A673 (cell line): ENCODE measurements at regions not wholly inside any gene's neighbourhood (a gene's known extent, or its start where the extent isn't known, plus 50 kb on each side); places are given as distances from the start of the nearest gene placed in this dataset.

ENCODE experiments used
- BruUV-seq: library from RNA; stranded (reverse); fragments of 400-500 nt; replicated peaks from 2 replicates; lab custom pipeline; 2021; lab: Mats Ljungman, UMichigan
- CTCF ChIA-PET: fragments of 300-600 bp; sonication (Branson Sonifier 250); formaldehyde crosslinking; loops from one replicate; lab custom pipeline; 2022; ENCODE audit warnings: antibody characterized with exemption; lab: Charles Lee
- POLR2A ChIA-PET: fragments of 300-600 bp; sonication (Branson Sonifier 250); formaldehyde crosslinking; loops from one replicate; lab custom pipeline; 2022; ENCODE audit warnings: antibody characterized with exemption; ENCODE audit not compliant: low non-redundant PET; lab: Charles Lee
- DNase-seq: peaks from one replicate; pipeline ENCODE4 v3.0.0-alpha.2; 2015; ENCODE audit warnings: low spot score
- H3K27ac ChIP-seq: fragments of 200-600 bp; sonication (generic); 2 replicates; pipeline ENCODE4 v1.5.1; 2016; ENCODE audit warnings: mixed run types, low read depth, mild to moderate bottlenecking, mixed read lengths, antibody characterized with exemption, low read length; ENCODE audit not compliant: poor library complexity, severe bottlenecking
- H3K27me3 ChIP-seq: fragments of 200-600 bp; sonication (generic); replicated peaks from 2 replicates; pipeline ENCODE4 v1.6.1; 2017; ENCODE audit warnings: mixed run types, low read depth, mild to moderate bottlenecking, mixed read lengths, antibody characterized with exemption, low read length; ENCODE audit not compliant: insufficient read depth, poor library complexity
- H3K36me3 ChIP-seq: fragments of 200-600 bp; sonication (generic); 2 replicates; pipeline ENCODE4 v1.6.1; 2016; ENCODE audit warnings: mixed run types, mild to moderate bottlenecking, mixed read lengths, antibody characterized with exemption, low read length; ENCODE audit not compliant: insufficient read depth, poor library complexity, severe bottlenecking
- H3K4me1 ChIP-seq: fragments of 200-600 bp; sonication (generic); 2 replicates; pipeline ENCODE4 v1.6.1; 2017; ENCODE audit warnings: mixed run types, mild to moderate bottlenecking, mixed read lengths, antibody characterized with exemption, low read length; ENCODE audit not compliant: insufficient read depth, poor library complexity, severe bottlenecking
- H3K4me3 ChIP-seq: fragments of 200-600 bp; sonication (generic); 2 replicates; pipeline ENCODE4 v1.5.1; 2016; ENCODE audit warnings: low read depth, mixed run types, mild to moderate bottlenecking, mixed read lengths, low read length; ENCODE audit not compliant: poor library complexity, severe bottlenecking
- H3K9me3 ChIP-seq: fragments of 200-600 bp; sonication (generic); 2 replicates; pipeline ENCODE4 v1.6.1; 2016; ENCODE audit warnings: mixed run types, low read depth, mild to moderate bottlenecking, mixed read lengths, antibody characterized with exemption, low read length; ENCODE audit not compliant: poor library complexity, severe bottlenecking
- EZH2 ChIP-seq: fragments of 200-600 bp; sonication (generic); IDR thresholded peaks from 2 replicates; pipeline ENCODE4 v1.6.1; 2017; ENCODE audit warnings: borderline replicate concordance, low read depth, mild to moderate bottlenecking, mixed read lengths, antibody characterized with exemption, low read length; ENCODE audit not compliant: poor library complexity, severe bottlenecking
- intact Hi-C: fragments of 100-400 bp; cut with micrococcal nuclease; formaldehyde crosslinking; loops from one replicate; pipeline ENCODE4 v1.10.0; 2022; ENCODE audit not compliant: unreplicated experiment
- TF ChIP-seq, protein P1 (sequence below): fragments of 300-800, 200-600 bp; sonication (generic); conservative IDR thresholded peaks from 2 replicates; pipeline ENCODE4 v1.5.1; 2017; ENCODE audit warnings: low read depth, mild to moderate bottlenecking, antibody characterized with exemption, low read length, moderate library complexity, mixed read lengths

DNA sequence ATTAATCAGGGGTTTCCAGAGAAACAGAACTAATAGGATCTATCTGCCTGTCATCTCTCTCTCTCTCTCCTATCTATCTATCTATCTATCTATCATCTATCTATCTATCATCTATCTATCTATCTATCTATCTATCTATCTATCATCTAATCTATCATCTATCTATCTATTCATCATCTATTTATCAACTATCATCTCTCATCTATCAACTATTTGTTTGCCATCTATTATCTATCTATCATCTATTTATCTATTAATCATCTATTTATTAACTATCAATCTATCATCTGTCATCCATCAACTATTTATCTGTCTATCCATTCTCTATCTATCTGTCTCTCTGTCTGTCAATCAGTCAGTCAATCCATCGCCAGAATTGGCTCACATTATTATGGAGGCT is 70.0 kb upstream of the MRPS6 start:
- TF ChIP-seq EZH2 = no peak
- TF ChIP-seq, protein P1, sequence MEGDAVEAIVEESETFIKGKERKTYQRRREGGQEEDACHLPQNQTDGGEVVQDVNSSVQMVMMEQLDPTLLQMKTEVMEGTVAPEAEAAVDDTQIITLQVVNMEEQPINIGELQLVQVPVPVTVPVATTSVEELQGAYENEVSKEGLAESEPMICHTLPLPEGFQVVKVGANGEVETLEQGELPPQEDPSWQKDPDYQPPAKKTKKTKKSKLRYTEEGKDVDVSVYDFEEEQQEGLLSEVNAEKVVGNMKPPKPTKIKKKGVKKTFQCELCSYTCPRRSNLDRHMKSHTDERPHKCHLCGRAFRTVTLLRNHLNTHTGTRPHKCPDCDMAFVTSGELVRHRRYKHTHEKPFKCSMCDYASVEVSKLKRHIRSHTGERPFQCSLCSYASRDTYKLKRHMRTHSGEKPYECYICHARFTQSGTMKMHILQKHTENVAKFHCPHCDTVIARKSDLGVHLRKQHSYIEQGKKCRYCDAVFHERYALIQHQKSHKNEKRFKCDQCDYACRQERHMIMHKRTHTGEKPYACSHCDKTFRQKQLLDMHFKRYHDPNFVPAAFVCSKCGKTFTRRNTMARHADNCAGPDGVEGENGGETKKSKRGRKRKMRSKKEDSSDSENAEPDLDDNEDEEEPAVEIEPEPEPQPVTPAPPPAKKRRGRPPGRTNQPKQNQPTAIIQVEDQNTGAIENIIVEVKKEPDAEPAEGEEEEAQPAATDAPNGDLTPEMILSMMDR = no peak
- no peak overlapping the region for H3K27ac ChIP-seq
- no TSS peak for BruUV-seq
- DNase-seq = no peak
- no peaks in the 10 kb centered on the region for H3K36me3 ChIP-seq
- ChIA-PET CTCF (no interaction called here), POLR2A (no interaction called here)
- no peaks in the 10 kb centered on the region for H3K4me1 ChIP-seq
- H3K9me3 ChIP-seq = no peaks in the 10 kb centered on the region
- intact Hi-C loops = no loop called here
- no peak overlapping the region for H3K4me3 ChIP-seq
- no peaks in the 10 kb centered on the region for H3K27me3 ChIP-seq

DNA sequence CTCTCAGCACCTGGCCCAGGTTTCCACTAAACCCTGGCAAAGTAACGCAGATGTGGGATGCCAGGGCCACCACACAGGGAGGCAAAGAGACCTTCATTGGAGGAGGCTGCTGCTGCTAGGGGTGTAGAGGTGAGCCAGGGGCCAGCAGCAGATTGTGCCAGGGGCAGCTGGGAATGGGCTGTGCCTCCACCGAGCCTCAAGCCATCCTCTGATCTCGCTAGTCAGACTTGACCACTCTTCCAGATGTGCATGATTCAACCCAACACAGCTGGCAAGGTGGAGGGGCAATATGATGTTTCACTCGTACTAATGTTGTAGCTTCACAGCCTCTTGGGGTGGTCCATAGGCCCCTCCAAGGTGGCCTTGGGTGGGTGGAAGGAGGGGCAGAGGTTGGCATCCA is 73.0 kb upstream of the MRPS6 start:
- intact Hi-C loops = no loop called here
- CTCF ChIA-PET = no interaction called here
- H3K27me3 ChIP-seq = no peaks in the 10 kb centered on the region
- no peak for TF ChIP-seq EZH2
- TF ChIP-seq, protein P1 = no peak
- DNase-seq = no peak
- POLR2A ChIA-PET = no interaction called here
- no TSS peak for BruUV-seq
- no peaks in the 10 kb centered on the region for H3K4me1 ChIP-seq
- H3K4me3 ChIP-seq = no peak overlapping the region
- no peaks in the 10 kb centered on the region for H3K36me3 ChIP-seq
- no peak overlapping the region for H3K27ac ChIP-seq
- no peaks in the 10 kb centered on the region for H3K9me3 ChIP-seq

DNA sequence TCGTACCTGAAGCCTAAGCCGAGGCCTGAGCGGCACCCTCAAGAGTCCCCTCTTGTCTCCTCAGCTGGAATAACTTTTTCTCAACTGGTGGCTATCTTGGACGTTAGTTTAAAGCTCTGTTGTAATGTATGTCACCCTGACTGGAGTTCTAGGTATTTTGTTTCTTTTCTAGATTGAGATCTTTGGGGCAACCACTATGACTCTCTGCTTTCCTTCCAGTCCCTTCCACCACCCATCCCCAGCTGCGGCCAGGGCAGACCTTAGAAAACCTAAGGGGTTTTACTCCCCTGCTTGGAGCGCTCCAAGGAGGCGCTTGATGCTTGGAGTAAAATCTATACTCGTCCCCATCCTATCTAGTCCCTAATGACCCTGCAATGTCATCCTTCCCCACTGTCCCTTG is 74.6 kb upstream of the MRPS6 start:
- TF ChIP-seq, protein P1 = no peak
- no peak for TF ChIP-seq EZH2
- BruUV-seq = no TSS peak
- no peak for DNase-seq
- Histone ChIP-seq H3K36me3 (no peaks in the 10 kb centered on the region), H3K9me3 (no peaks in the 10 kb centered on the region), H3K27ac (no peak overlapping the region), H3K4me1 (no peaks in the 10 kb centered on the region), H3K27me3 (no peaks in the 10 kb centered on the region), H3K4me3 (no peak overlapping the region)
- POLR2A ChIA-PET = no interaction called here
- intact Hi-C loops = no loop called here
- CTCF ChIA-PET = no interaction called here
